GM21717 (cell line): ENCODE measurements at regions not wholly inside any gene's neighbourhood (a gene's known extent, or its start where the extent isn't known, plus 50 kb on each side); places are given as distances from the start of the nearest gene placed in this dataset.
"Not testable (repeated sequence)": the region's sequence is repeated elsewhere in the genome, so short reads cannot be mapped to it uniquely, and the experiment has no call there.

ENCODE experiments used
- ATAC-seq: cut with Tn5 transposase; IDR thresholded peaks from one replicate; pipeline ENCODE4 v1.9.1; 2021; ENCODE audit warnings: mild to moderate bottlenecking, moderate library complexity; ENCODE audit not compliant: unreplicated experiment

DNA sequence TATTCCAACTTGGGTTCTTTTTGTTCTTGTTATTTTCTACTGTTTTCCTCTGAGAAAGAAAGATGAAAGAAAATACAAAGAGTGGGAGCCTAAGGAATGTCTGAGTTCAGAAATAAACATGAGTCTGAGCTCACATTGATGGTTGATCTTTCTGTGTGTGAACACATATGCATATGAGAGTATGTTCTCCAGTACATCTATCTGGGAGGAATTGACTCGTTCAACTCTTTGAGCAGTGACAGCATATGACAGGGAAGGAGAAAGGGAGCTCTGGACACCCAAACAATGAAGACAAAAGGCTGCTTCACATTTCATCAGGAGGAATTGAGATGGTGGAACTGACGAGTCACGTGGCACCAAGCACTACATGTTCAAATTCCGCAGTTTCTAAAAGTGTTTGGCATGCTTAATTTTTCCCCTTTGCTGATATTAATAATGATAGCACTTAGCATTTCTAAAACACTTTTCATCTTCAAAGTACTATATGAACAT, 229.8 kb upstream of the ACVR2A start:
- ATAC-seq, result no peak

DNA sequence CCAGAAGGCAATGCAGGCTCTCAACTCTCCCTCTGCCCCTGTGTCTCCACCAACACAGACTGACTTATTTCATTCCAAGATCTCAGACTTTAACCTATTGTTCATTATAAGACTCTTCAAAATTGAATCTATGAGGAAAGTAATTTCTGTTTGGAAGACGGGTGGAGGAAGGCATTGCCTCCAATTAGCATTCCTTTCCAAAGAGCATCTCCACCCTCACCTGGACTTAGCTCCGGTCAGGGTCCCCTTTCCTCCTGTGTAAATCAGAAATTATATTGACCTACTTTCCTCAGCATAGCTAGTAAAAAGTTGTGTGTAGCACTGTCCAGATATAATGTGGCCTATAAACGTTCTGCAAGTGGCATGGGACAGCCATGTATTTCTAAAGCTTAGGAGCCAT, 230.4 kb upstream of the ACVR2A start:
- no peak for ATAC-seq

DNA sequence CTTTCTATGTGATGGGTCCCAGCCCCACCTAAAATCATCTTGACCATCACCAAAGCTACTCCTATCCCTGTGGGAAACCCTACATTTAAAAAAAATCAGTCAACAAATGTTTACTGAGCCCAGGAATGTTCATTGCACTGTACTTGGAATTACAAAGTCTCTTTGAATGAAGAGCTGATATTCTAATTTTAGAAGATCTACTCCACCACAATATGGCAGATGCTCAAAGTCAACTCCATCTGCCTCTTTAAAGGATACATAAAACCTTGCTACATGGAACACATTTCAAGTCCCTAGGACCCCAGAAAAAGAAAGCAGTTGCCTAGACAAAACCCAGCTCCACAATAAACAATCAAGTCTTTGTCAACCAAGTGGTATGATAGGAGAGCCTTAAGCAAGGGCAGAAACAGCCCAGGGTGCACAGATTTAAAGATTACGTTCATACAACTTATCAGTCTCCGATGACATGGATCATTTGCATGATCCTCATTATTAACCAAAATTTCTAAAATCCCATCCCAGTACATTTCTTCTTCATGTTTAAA, 234.3 kb upstream of the ACVR2A start:
- ATAC-seq, result no peak

DNA sequence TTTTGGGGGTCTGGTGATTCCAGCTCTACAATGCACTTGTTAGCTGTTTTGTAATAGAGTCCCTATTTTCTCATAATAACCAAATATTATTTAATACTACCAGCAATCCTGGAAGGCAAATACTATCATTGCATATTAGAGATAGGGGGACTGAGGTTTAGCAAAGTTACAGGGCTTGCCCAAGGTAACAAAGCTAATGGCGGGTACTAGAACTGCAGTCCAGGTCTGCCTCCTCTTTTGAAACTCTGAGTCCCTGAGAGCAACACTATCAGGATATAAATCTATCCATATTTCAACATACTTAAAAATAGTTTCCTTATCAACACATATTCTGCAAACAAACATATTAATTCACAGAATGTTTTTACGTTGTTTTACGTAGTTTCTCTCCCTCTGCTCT, 235.5 kb upstream of the ACVR2A start:
- ATAC-seq, result no peak

DNA sequence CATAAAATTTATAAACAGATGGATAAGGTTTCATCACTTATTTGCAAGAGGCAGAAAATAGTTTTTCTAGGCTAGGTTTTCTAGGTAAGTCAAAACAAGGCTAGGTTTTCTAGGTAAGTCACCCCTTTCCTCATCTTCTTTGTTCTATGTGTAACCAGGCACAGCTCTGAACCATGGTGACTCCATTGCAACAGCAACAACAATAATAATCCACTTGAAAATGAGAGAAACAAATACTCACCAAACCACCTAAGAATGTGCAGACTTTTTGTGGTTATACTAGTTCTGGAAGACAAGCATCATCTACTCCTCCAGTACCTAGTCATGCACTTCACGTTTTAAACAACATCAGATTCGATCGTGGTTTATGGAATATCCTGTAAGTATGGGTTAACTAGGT, 237.4 kb upstream of the ACVR2A start:
- no peak for ATAC-seq

DNA sequence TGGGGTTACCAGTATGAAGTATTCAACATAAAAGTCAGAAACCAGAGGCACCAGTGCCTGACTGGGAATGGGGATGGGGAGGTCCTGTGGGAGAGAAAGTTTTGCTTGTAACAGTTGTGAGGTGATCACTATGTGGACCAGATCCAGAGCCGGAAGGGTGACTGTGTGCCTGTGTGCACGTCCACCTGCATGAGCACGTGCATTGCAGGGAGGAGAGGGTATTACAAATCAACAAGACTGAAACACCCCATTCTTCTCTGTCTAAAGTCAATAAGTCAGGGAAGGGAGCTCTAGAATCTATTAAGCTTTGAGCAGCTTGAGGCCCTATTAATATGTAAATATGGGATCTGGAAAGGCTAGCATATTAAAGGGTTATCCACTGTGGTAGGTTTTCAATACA, 241.0 kb upstream of the ACVR2A start:
- ATAC-seq, result no peak

DNA sequence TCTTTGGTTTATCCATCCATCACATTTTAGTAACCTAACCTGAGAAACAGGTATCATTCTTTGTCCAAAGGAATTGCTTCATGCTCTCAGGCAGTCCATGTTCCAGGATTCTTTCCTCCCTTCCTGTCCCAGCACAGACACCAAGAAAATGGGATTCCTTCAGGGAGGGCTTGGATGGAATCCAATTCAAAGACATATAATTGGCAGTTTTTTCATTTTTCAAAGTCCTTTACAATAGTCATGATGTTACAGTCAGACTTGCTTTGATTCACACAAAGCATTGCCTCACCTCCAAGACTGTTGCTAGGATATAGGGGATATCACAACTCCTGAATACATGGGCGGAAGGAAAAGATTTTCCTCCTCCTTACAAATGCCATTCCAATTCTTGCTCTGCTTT, 241.4 kb upstream of the ACVR2A start:
- no peak for ATAC-seq

DNA sequence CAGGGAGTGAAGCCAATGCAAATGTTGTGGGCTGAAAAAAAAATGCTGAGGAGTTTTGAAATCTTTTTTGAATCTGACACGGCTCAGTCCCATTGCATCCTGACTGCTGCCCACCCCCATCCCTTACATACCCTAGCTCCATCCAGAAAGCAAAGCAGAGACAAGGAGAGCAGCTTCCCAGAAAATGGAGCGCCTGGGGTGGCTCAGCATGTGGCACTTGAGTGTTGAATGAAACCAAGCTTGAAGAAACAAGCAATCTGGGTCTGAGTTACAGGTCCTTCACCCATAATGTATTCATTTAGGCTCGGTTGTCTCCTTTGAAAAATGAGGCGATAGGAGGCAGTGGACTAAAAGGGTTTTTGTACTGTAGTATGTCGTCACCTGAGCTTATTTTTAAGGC, 244.2 kb upstream of the ACVR2A start:
- ATAC-seq, result no peak

DNA sequence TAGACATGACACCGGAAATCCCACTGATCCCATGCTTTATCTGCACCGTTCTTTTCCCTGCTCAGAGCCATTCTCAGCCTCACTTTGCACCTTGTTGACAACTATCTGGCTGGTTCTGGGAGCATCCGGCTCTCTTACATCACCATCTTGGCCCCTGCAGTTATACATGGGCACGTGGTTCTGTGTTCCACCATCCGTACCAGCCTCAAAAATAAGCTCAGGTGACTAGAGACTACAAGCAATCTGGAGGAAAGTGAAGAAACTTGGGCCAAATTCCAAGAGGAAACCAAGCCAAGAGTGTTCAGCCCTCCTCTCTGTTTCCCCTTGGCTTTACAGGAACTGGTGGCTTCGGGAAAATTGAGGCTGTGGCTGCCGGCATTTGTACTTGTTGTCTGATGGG, 244.6 kb upstream of the ACVR2A start:
- no peak for ATAC-seq

DNA sequence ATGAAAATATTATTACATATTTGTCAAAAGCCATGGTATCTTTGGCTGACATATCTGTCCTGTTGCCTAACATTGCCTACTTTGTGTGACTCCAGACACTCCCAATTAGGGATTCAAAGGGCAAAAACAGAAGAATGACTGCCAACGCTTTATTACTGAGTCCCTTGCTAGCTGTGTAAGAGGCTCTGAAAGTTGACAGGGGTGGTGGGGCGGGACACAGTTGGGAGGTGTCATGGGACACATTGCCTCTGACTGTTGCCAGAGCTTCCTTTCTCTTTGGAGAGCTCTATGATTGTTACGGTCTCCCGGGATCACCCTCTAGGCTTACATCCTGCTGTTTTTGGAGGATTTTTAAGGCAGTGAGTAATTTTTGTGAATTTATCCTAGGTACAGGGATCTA, 249.6 kb upstream of the ACVR2A start:
- ATAC-seq, result no peak

DNA sequence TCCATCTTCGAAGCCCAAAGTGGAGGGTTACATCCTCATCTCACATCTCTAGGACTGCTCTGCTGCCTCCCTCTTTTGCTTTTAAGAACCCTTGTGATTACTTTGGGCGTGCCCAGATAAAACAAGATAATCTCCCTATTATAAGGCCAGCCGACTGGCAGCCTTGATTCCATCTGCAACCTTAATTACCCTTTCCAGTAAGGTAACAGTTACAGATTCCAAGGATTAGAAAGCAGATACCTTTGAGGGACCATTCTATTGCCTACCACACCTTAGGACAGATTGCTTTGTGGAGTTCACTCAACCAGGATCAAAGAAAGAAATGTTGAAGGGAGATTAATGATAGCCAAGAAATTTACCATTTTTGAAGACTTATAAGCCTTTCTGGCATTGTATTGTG, 250.8 kb upstream of the ACVR2A start:
- no peak for ATAC-seq

DNA sequence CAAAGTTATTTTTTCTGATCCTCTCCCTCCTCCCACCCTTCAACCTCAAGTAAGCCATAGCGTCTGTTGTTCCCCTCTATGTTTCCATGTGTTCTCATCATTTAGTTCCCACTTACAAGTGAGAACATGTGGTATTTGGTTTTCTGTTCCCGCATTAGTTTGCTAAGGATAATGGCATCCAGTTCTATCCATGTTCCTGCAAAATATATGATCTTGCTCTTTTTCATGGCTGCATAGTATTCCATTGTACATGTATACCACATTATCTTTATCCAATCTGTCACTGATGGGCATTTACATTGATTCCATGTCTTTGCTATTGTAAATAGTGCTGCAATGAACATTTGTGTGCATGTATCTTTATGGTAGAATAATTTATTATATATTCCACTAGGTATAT, 252.0 kb upstream of the ACVR2A start:
- not testable (repeated sequence) for ATAC-seq

DNA sequence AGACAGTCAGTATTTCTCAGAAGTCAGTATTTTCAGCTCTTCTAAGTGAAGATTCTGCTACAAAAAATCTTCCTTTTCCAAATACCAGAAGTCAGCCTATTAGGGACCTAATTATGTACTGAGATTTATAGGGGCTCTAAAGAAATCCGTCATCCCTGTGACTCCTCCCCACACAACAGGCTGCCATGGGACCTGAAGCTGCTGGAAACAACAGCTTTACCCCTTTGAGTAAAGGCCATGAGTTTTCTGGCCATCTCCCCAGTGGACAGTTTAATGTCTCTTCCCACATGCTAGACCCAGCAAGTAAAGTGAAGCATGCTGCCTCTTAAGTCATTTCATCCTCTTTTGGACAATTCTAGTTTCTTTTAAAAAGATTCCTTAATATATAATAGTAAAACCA, 255.7 kb upstream of the ACVR2A start:
- no peak for ATAC-seq

DNA sequence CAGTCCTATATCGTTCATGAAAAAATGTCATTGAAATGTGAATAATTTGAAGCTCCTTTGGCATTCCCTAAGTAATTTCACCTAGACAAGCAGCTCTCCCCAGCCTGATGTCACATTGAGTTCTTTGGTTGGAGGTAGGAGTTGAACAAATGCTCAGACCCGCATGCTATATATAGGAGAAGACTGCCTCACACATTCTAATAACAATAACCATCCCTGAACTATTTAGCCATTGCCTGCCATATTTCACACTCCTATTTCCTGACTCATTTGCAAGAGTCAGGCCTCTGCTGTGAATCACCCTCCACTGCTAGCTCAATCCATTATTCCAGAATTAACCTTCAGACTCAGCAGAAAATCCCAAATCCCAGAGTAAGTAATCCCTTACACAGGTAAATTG, 256.6 kb upstream of the ACVR2A start:
- ATAC-seq, result no peak

DNA sequence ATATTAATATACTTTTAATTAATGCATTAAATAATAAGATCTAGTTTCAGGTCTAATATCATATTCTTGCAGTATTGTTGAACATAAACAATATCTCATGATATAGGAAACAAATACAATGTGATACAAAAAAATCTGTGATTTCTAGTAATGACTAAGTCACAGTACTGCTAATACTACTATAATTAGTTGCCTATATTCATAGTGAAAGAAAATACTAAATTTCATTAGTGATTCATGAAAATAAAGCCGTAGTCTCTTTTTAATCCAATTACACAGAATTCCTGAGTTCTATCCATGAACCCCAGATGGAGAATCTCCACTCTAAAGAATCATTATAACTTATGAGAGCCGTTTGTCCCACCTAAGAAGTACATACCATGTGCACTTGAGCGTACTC, 266.3 kb upstream of the ACVR2A start:
- ATAC-seq, result no peak

DNA sequence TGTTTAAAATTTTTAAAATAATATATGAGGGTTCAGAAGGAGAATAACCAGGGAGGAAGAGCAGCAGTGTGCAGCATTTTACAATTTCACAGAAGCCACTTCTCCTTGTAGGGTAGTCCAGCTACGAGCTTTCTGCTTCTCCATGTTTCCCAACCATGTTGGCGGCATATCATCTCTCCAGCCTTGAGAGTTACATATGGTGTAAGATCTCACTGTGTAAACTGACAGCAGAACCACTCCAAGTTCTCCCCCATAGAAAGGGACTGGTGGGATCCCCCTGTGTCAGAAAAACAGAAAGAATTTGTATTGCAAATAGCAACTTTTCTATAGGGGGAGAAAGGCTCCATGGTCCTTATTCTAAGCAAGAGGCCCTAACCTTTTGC, 266.8 kb upstream of the ACVR2A start:
- no peak for ATAC-seq

DNA sequence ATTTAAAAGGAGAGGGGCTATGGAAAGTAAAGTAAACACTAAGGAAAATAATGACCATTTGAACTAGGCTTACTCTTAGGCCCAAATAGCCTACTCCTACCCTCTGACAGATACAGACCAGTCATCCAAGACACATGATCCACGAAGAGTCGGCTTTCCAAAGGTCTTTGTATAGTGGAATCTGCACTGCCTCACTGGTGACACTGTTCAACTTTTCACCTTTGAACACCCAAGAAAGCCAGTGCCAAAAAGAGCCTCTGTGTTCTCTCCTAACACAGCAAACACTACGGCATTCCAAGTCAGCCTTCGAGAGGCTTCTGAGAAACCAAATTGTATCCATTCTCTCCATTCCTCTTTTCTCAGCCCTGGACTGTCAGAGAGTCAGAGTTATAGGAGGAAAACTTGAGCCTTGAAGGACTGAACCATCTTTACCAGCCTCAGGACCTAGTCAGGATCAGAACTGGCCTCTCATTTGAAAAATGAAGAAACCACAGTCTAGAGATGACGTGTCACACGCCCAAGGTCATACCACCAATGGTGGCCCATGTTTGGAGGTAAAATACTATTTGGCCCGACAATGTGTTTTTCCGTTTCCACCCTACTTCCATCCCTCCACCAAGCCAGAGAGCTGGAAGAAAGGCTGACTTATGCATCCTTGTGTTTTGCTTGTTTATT, 267.4 kb upstream of the ACVR2A start:
- ATAC-seq, result no peak

DNA sequence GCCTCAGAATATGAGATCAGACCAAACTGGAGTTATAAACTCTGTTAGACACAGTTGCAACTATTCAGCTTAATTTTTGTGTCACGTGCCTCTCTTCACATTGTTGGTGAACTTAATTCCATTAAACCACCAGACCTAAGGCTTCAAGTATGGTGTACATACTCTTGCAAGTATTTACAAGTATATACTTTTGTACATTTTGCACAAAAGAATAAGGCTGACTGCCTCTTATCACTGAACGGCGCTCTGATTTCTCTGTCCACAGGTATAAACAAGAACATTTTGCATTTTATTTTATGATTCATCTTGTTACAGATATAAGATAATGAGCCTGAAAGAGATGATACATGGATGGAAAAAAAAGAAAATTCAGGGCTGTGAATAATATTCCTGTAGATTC, 269.7 kb upstream of the ACVR2A start:
- no peak for ATAC-seq

DNA sequence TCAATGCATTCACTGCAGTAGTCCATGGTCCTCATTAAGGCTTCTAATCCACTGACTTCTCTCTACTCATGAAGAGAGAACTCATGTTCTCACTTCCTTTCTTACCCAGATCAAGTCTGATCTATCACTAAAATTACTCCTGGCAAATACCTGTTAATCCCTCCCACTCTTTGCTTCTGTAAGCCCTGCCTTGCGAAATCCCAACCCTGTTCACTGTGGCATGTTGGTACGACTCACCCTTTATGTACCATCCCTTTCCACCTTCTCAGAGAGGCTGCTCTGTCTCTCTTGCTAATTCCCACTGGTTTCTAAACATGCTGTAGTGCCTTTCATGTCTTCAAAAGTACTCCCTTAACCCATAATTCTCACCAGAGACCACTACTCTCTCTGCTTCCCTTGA, 272.2 kb upstream of the ACVR2A start:
- ATAC-seq, result no peak

DNA sequence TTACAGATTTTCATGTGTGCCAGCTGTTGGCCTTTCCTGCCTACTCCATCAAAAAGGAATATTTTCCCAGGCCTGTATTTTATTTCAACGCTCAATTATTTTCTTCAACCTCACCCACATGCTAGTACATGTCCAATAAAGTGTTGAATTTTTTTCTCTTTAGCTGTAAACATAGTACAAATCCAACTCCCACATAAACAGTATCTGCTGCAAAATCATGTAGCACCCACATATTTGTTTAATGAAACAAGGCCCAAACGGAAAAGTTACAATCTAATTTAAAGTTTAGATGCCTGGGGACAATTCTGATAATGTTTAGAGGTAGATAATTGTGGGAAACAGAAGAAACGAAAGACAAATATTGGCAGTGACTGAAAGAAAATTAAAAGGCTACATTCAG, 275.4 kb upstream of the ACVR2A start:
- no peak for ATAC-seq

DNA sequence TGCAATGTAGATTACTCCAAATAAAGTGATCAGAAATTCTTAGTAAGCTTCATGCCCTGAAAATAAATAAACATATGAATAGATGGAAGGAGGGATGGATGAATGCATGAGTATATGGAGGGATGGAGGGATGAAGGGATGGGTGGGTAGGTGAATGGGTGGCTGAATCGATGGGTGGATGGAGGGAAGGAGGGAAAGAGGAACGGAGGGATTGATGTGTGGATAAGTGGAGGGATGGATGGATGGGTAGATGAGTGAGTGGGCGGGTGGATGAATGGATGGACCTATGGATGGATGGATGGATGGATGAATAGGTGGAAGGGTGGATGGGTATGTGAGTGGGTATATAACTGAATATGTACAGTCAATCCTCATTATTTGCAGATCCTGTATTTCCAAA, 276.7 kb upstream of the ACVR2A start:
- no peak for ATAC-seq

DNA sequence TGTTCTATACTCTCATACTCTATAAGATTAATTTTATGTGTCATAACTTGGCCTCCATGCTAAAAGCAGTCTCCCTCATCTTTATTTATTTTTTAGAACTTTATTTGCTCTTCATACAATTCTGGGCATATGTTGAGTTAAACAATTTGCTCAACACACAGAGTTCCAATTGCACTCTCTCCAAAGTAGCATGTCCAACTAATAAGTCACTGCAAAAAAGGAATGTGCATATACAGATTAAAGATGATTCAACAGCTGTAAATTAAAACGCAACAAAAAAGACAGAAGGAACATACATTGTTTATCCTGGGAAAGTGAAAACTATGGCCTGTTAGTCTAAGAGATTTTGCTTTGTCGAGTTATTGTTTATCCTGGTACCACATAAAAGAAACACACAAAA, 277.7 kb upstream of the ACVR2A start:
- no peak for ATAC-seq
